Mesendoderm (in vitro differentiated cells): ENCODE measurements at regions not wholly inside any gene's neighbourhood (a gene's known extent, or its start where the extent isn't known, plus 50 kb on each side); places are given as distances from the start of the nearest gene placed in this dataset.
A peak's percentile ranks its signal among the peaks of the same experiment; 100 is the strongest.

Source experiments
- DNase-seq: peaks from one replicate; pipeline ENCODE4 v3.0.0; 2013
- H2AK5ac ChIP-seq: 2 replicates; pipeline ENCODE4 v1.6.1; 2013; ENCODE audit warnings: low read length, inconsistent platforms
- H2BK120ac ChIP-seq: 2 replicates; pipeline ENCODE4 v1.6.1; 2013; ENCODE audit warnings: low read depth, mild to moderate bottlenecking, low read length, moderate library complexity, mixed read lengths
- H2BK15ac ChIP-seq: replicated peaks from 2 replicates; pipeline ENCODE4 v1.6.1; 2013; ENCODE audit warnings: low read depth, mild to moderate bottlenecking, moderate library complexity
- H2BK5ac ChIP-seq: 2 replicates; pipeline ENCODE4 v1.6.1; 2013; ENCODE audit warnings: low read length, inconsistent platforms
- H3K18ac ChIP-seq: 2 replicates; pipeline ENCODE4 v1.6.1; 2013; ENCODE audit warnings: mild to moderate bottlenecking, low read length, mixed read lengths
- H3K23ac ChIP-seq: one replicate; pipeline ENCODE4 v1.6.1; 2013; ENCODE audit warnings: low read length
- H3K27ac ChIP-seq: 2 replicates; pipeline ENCODE4 v1.5.1; 2013; ENCODE audit warnings: low read depth, mild to moderate bottlenecking, inconsistent platforms, low read length, moderate library complexity
- H3K27me3 ChIP-seq: 2 replicates; pipeline ENCODE4 v1.6.1; 2013; ENCODE audit warnings: low read length, control low read depth, mild to moderate bottlenecking, inconsistent platforms; ENCODE audit not compliant: insufficient read depth, poor library complexity
- H3K36me3 ChIP-seq: 2 replicates; pipeline ENCODE4 v1.6.1; 2013; ENCODE audit warnings: low read length, inconsistent platforms; ENCODE audit not compliant: control insufficient read depth, insufficient read depth
- H3K4ac ChIP-seq: one replicate; pipeline ENCODE4 v1.6.1; 2013; ENCODE audit warnings: low read depth, mild to moderate bottlenecking, low read length, moderate library complexity
- H3K4me1 ChIP-seq: 2 replicates; pipeline ENCODE4 v1.6.1; 2013; ENCODE audit warnings: low read depth, low read length, inconsistent platforms; ENCODE audit not compliant: control insufficient read depth
- H3K4me2 ChIP-seq: 2 replicates; pipeline ENCODE4 v1.6.1; 2013; ENCODE audit warnings: low read length
- H3K4me3 ChIP-seq: 2 replicates; pipeline ENCODE4 v1.5.1; 2013; ENCODE audit warnings: mild to moderate bottlenecking, low read length
- H3K56ac ChIP-seq: one replicate; pipeline ENCODE4 v1.6.1; 2013; ENCODE audit warnings: low read length
- H3K79me1 ChIP-seq: 2 replicates; pipeline ENCODE4 v1.6.1; 2013; ENCODE audit warnings: low read length, inconsistent platforms
- H3K79me2 ChIP-seq: 2 replicates; pipeline ENCODE4 v1.6.1; 2013; ENCODE audit warnings: mild to moderate bottlenecking, low read length; ENCODE audit not compliant: control insufficient read depth, insufficient read depth
- H3K9ac ChIP-seq: 2 replicates; pipeline ENCODE4 v1.6.1; 2013; ENCODE audit warnings: low read length, inconsistent platforms
- H4K5ac ChIP-seq: one replicate; pipeline ENCODE4 v1.6.1; 2013; ENCODE audit warnings: low read length
- H4K8ac ChIP-seq: one replicate; pipeline ENCODE4 v1.6.1; 2013; ENCODE audit warnings: low read depth, mild to moderate bottlenecking, control low read depth, low read length, moderate library complexity
- WGBS: extraction: QIAGEN DNeasy Blood & Tissue Kit; methylation state at CpG from one replicate; pipeline ENCODE4 v1.1.7; 2013; ENCODE audit warnings: low lambda C conversion rate, missing lambda C conversion rate; ENCODE audit not compliant: insufficient coverage; ENCODE audit errors: extremely low coverage; 5-methylcytosine and 5-hydroxymethylcytosine counted together

DNA sequence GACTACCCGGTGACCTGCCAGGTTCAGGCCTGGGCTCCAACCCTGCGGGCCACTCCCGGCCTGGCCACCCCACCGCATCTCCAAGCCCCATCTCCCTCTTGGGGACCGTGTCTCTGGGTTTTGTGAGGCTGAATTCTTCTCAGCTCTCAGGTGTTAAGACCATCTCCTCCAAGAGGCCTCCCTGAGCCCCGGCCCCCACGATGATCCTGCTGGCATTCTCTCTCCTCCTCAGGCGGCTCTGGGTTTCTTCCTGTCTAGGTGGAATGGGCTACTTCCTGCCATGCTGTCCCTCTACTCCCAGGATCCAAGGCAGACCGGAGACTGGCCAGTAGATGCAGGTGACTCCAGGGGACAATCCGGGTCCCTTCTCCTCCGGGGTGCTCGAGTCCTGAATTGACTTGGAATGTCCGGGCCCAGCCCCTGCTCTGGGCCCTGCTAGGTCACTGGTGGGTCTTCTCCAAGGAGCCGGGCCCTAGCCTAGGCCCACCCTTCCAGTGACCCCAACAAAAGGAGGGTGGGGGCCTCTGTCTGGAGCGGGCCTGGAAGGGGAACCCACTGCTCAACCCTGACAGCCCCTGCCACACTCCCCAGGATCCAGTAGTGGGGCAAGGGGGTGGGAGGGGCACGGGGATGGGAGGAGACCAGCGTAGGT lies 219.8 kb downstream of the C9orf50 start:
- H3K4ac ChIP-seq, result no peak overlapping the region
- no peak overlapping the region for H3K27ac ChIP-seq
- DNase-seq, result no peak
- no peak overlapping the region for H2BK5ac ChIP-seq
- no CpG with 5 or more reads among the region's 17 CpGs for WGBS
- H3K56ac ChIP-seq, result no peak overlapping the region
- no peak overlapping the region for H2AK5ac ChIP-seq
- H4K8ac ChIP-seq, result no peak overlapping the region
- no peak overlapping the region for H3K4me3 ChIP-seq
- no peak overlapping the region for H2BK15ac ChIP-seq
- peak overlapping the region; percentile 57 for H3K18ac ChIP-seq
- no peak overlapping the region for H3K23ac ChIP-seq
- no peaks in the 10 kb centered on the region for H3K79me2 ChIP-seq
- H3K9ac ChIP-seq, result no peak overlapping the region
- no peaks in the 10 kb centered on the region for H3K4me1 ChIP-seq
- no peak overlapping the region for H3K4me2 ChIP-seq
- no peak overlapping the region for H4K5ac ChIP-seq
- H2BK120ac ChIP-seq, result no peak overlapping the region
- no peaks in the 10 kb centered on the region for H3K79me1 ChIP-seq
- H3K27me3 ChIP-seq, result no peaks in the 10 kb centered on the region
- H3K36me3 ChIP-seq, result no peaks in the 10 kb centered on the region

DNA sequence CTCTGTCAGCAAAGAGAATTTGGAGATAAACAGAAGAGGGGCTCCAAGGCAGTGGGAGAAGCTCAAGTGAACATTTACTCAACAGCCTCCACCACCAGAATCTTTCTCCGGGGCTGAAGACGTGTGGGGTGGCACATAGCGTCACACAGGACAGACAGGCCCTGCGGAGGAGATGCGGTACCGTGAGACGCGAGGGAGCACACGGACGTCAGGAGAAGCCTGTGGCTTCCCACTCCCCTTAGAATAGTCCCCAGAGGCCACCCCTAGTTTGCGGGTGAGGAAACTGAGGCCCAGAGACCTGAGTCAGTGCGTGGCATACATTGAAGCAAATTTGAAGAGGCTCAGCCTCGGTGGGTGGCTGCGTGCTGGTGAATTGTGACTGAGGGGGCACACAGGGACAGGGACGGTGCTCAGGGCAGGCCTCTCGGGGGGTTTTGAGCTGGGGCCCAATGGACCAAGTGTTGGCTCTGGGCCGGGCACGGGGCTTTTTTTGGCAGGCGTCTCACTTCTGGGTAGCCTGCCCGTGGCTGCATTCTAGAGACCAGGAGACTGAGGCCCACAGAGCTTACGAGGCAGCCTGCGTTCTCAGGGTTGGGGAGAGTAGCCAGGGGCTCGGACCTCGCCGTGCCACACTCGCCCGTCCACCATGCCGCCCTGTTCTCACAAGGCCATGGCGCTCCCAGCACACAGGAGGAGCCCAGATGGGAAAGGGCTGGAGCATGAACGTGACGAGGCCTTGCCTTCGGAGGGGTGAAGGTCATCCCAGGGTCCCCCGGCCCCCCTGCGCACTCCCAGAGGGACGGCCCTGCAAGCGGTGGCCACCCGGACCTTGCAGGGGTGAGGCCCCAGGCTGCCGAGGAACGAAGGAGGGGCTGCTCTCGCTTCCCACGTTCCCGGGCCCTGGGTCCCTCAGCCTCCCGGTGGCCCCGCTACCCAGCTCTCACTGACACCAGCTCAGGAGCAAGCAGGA lies 220.6 kb downstream of the C9orf50 start:
- no peaks in the 10 kb centered on the region for H3K4me1 ChIP-seq
- WGBS, result no CpG with 5 or more reads among the region's 44 CpGs

DNA sequence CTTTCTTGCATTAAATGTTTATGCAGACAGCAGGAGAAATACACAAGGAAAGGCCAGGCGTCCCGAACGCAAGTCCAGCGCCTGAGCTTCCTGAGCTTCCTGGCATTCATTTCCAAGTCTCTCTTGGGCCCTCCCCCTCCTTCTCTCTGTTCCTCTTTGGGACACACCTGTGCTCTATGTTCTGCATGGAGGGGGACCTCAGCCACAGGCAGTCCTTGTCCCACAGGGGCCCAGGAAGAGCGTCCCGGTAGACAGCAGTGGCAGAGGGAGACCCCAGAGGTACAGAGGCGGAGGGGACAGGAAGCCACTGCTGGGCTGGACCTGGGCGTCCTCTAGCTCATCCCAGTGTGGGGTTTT lies 221.3 kb downstream of the C9orf50 start:
- no peak for DNase-seq
- Histone ChIP-seq H4K8ac (no peak overlapping the region), H3K27ac (no peak overlapping the region), H2BK15ac (no peak overlapping the region), H2AK5ac (no peak overlapping the region), H3K4me1 (no peaks in the 10 kb centered on the region), H3K36me3 (no peaks in the 10 kb centered on the region), H2BK120ac (no peak overlapping the region), H3K9ac (no peak overlapping the region), H3K4me3 (no peak overlapping the region), H3K18ac (no peak overlapping the region), H2BK5ac (no peak overlapping the region), H3K79me1 (no peaks in the 10 kb centered on the region), H3K56ac (no peak overlapping the region), H4K5ac (no peak overlapping the region), H3K4ac (no peak overlapping the region), H3K27me3 (no peaks in the 10 kb centered on the region), H3K79me2 (no peaks in the 10 kb centered on the region), H3K4me2 (no peak overlapping the region), H3K23ac (no peak overlapping the region)
- WGBS, result no CpG with 5 or more reads among the region's 8 CpGs

More for the DNA sequence above, 220.6 kb downstream of the C9orf50 start:
- Histone ChIP-seq H3K27me3 (no peaks in the 10 kb centered on the region), H3K4me2 (no peak overlapping the region), H2BK5ac (no peak overlapping the region), H3K79me1 (no peaks in the 10 kb centered on the region), H2BK15ac (no peak overlapping the region), H3K56ac (peak overlapping the region; percentile 44), H4K8ac (no peak overlapping the region), H3K36me3 (no peaks in the 10 kb centered on the region), H3K4ac (no peak overlapping the region), H3K27ac (no peak overlapping the region), H3K79me2 (no peaks in the 10 kb centered on the region), H3K18ac (peak overlapping the region; percentile 2), H3K23ac (no peak overlapping the region), H2BK120ac (no peak overlapping the region), H2AK5ac (no peak overlapping the region), H3K4me3 (no peak overlapping the region), H3K9ac (no peak overlapping the region), H4K5ac (no peak overlapping the region)
- no peak for DNase-seq

DNA sequence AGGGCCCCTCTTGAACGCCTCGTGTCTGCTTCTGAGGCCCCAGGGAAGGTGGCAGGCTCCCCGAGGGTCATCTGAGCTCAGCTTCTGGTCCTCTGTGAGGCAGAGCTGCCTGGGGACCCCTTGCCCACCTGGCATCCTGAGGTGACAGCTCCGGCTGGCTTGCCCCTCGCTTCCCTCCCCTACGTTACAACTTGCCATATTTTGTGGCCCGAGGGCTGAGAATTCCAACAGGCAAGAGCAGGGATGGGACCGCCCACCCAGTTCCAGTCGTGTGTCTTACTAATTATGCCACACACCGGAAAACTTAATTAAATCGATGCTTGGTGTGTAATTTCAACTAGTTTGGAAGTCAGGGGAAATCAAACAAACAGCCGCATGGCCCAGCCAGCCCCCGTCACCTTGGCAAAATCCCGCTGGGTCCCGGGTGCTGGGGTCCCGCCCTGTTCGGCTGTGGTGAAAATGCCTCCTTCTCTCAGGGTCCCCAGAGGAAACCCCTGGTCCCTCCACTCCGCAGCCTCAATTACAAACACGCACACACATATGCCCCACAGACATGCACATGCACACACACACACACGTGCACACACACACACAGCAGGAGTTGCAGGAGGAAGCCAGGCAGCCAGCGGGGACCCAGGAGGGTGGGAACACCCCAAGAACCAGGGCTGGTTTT lies 221.0 kb upstream of the IER5L start:
- Histone ChIP-seq H4K5ac (no peak overlapping the region), H2BK120ac (no peak overlapping the region), H3K27ac (no peak overlapping the region), H3K56ac (no peak overlapping the region), H2AK5ac (no peak overlapping the region), H3K9ac (no peak overlapping the region), H3K36me3 (no peaks in the 10 kb centered on the region), H3K4me2 (no peak overlapping the region), H3K23ac (no peak overlapping the region), H3K4ac (no peak overlapping the region), H2BK5ac (no peak overlapping the region), H2BK15ac (no peak overlapping the region), H3K4me3 (no peak overlapping the region), H3K27me3 (no peaks in the 10 kb centered on the region), H3K18ac (no peak overlapping the region), H3K79me1 (no peaks in the 10 kb centered on the region), H4K8ac (no peak overlapping the region), H3K79me2 (no peaks in the 10 kb centered on the region), H3K4me1 (no peaks in the 10 kb centered on the region)
- WGBS, result no CpG with 5 or more reads among the region's 21 CpGs
- no peak for DNase-seq

DNA sequence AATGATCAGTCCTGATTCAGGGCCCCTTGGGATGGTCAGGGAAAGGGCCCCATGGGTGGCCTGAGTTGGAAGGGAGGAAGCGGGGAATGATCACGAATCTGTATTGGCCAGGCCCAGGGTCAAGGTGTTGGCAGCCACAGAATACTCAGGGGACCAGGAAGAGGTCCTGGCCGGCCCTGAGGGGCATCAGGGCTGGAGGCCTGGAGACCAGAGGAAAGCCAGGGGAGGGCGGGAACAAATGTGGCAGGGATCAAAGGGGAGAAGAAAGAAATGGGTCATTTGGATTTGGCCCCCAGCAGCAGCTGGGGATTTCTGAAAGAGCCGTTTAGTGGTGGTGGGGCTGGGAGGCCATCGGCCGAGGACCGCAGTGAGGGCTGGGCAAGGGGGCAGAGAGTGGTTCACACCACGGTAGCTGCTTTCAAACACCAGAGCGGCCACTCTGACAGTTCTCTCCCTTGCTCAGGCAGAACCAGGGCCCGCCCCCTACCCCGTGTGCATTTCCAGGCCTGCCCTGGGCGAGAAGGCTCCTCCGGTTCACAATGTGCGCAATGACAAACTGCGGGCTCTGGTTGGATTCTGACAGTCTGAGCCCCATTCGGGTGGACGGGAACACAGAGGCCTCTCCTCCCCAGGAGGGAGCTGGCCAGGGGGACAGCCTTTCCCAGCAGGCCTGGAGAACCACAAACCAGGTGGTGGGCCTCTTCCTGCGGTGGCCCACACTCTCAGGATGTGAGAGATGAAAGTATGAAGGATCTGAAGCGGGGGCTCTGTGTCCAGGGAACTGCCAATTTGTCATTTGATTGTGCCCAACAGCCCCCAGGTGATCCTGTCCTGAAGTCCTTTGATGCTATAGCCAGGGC lies 220.3 kb upstream of the IER5L start:
- H2AK5ac ChIP-seq, result no peak overlapping the region
- no peak overlapping the region for H3K4ac ChIP-seq
- H2BK15ac ChIP-seq, result no peak overlapping the region
- H3K36me3 ChIP-seq, result no peaks in the 10 kb centered on the region
- H3K4me3 ChIP-seq, result no peak overlapping the region
- no peak overlapping the region for H4K5ac ChIP-seq
- no peaks in the 10 kb centered on the region for H3K79me1 ChIP-seq
- WGBS, result no CpG with 5 or more reads among the region's 20 CpGs
- H3K4me1 ChIP-seq, result no peaks in the 10 kb centered on the region
- no peak overlapping the region for H3K9ac ChIP-seq
- H3K18ac ChIP-seq, result no peak overlapping the region
- H2BK120ac ChIP-seq, result no peak overlapping the region
- H2BK5ac ChIP-seq, result no peak overlapping the region
- peak overlapping the region; percentile 47 for H3K56ac ChIP-seq
- H3K23ac ChIP-seq, result no peak overlapping the region
- H4K8ac ChIP-seq, result no peak overlapping the region
- no peak overlapping the region for H3K4me2 ChIP-seq
- no peaks in the 10 kb centered on the region for H3K27me3 ChIP-seq
- DNase-seq, result no peak
- no peak overlapping the region for H3K27ac ChIP-seq
- no peaks in the 10 kb centered on the region for H3K79me2 ChIP-seq
